HEK293 (cell line): ENCODE measurements at regions not wholly inside any gene's neighbourhood (a gene's known extent, or its start where the extent isn't known, plus 50 kb on each side); places are given as distances from the start of the nearest gene placed in this dataset.
A peak's percentile ranks its signal among the peaks of the same experiment; 100 is the strongest.
"Not testable (repeated sequence)": the region's sequence is repeated elsewhere in the genome, so short reads cannot be mapped to it uniquely, and the experiment has no call there.

ENCODE experiments used
- CTCF ChIA-PET: fragments of 350-600 bp; formaldehyde crosslinking; extraction: SDS; loops from one replicate; lab custom pipeline; 2021; ENCODE audit warnings: antibody characterized with exemption; lab: Yijun Ruan, JAX
- POLR2A ChIA-PET: fragments of 300-600 bp; formaldehyde crosslinking; extraction: SDS; loops from one replicate; lab custom pipeline; 2020; ENCODE audit warnings: antibody characterized with exemption, inconsistent platforms; lab: Yijun Ruan, JAX
- H3K27ac ChIP-seq: fragments of 200-500 bp; sonication (Bioruptor generic); 2 replicates; pipeline ENCODE4 v1.5.1; 2014; ENCODE audit warnings: low read depth, low read length, control low read depth, inconsistent platforms; ENCODE audit errors: extremely low read depth
- H3K36me3 ChIP-seq, 2 experiments: fragments of 200-500 bp in 1 of 2; sonication (Bioruptor generic) in 1 of 2; 1 replicate in 1 of 2; 2 replicates in 1 of 2; pipeline ENCODE4 v1.5.1; 2014 to 2017; ENCODE audit warnings: inconsistent platforms in 2 of 2, low read length in 2 of 2; ENCODE audit not compliant: control insufficient read depth in 2 of 2, insufficient read depth in 1 of 2
- H3K4me1 ChIP-seq: fragments of 200-500 bp; sonication (Bioruptor generic); 2 replicates; pipeline ENCODE4 v1.5.1; 2014; ENCODE audit warnings: mild to moderate bottlenecking, low read length, inconsistent platforms; ENCODE audit not compliant: control insufficient read depth, insufficient read depth
- H3K4me3 ChIP-seq: 2 replicates; pipeline ENCODE4 v1.5.1; 2011; ENCODE audit warnings: low read depth, mild to moderate bottlenecking, control low read depth, low read length, moderate library complexity
- H3K9me3 ChIP-seq: fragments of 200-500 bp; sonication (Bioruptor generic); 2 replicates; pipeline ENCODE4 v1.5.1; 2014; ENCODE audit warnings: low read depth, low read length, inconsistent platforms; ENCODE audit not compliant: control insufficient read depth, insufficient read depth
- BCL11A ChIP-seq: fragments of 450-650 bp; formaldehyde crosslinking; IDR thresholded peaks from 2 replicates; pipeline ENCODE4 v1.5.1; 2016; ENCODE audit warnings: low read depth, missing biosample characterization, missing genetic modification characterization
- KLF16 ChIP-seq: fragments of 450-650 bp; formaldehyde crosslinking; IDR thresholded peaks from 2 replicates; pipeline ENCODE4 v1.5.1; 2017; ENCODE audit warnings: missing biosample characterization, missing genetic modification characterization
- KLF9 ChIP-seq: fragments of 450-650 bp; formaldehyde crosslinking; IDR thresholded peaks from 2 replicates; pipeline ENCODE4 v1.5.1; 2016; ENCODE audit warnings: missing biosample characterization, missing genetic modification characterization, low read depth
- MEIS1 ChIP-seq: sonication (generic); formaldehyde crosslinking; IDR thresholded peaks from 2 replicates; pipeline ENCODE4 v1.8.1; 2022; ENCODE audit warnings: missing genetic modification reagents, mild to moderate bottlenecking, borderline replicate concordance
- SCRT1 ChIP-seq: fragments of 450-650 bp; formaldehyde crosslinking; IDR thresholded peaks from 2 replicates; pipeline ENCODE4 v1.5.1; 2016; ENCODE audit warnings: missing biosample characterization, missing genetic modification characterization, borderline replicate concordance
- SETDB1 ChIP-seq: IDR thresholded peaks from one replicate; pipeline ENCODE4 v1.6.1; 2017; ENCODE audit warnings: mild to moderate bottlenecking, low read length, moderate library complexity, mixed read lengths; ENCODE audit not compliant: insufficient read length
- YY2 ChIP-seq: fragments of 450-650 bp; formaldehyde crosslinking; IDR thresholded peaks from 2 replicates; pipeline ENCODE4 v1.5.1; 2016; ENCODE audit warnings: missing biosample characterization, missing genetic modification characterization
- ZBTB20 ChIP-seq: fragments of 450-650 bp; formaldehyde crosslinking; IDR thresholded peaks from 2 replicates; pipeline ENCODE4 v1.5.1; 2016; ENCODE audit warnings: missing biosample characterization, missing genetic modification characterization
- ZFP41 ChIP-seq: fragments of 450-650 bp; formaldehyde crosslinking; IDR thresholded peaks from 2 replicates; pipeline ENCODE4 v1.5.1; 2016; ENCODE audit warnings: missing biosample characterization, missing genetic modification characterization, borderline replicate concordance
- ZIC2 ChIP-seq: fragments of 450-650 bp; formaldehyde crosslinking; IDR thresholded peaks from 2 replicates; pipeline ENCODE4 v1.5.1; 2016; ENCODE audit warnings: missing biosample characterization, missing genetic modification characterization
- ZNF112 ChIP-seq: fragments of 450-650 bp; formaldehyde crosslinking; IDR thresholded peaks from 2 replicates; pipeline ENCODE4 v1.5.0; 2017; ENCODE audit warnings: missing biosample characterization, missing genetic modification characterization
- ZNF140 ChIP-seq: fragments of 450-650 bp; formaldehyde crosslinking; IDR thresholded peaks from 2 replicates; pipeline ENCODE4 v1.5.1; 2016; ENCODE audit warnings: missing biosample characterization, missing genetic modification characterization
- ZNF184 ChIP-seq: fragments of 450-650 bp; IDR thresholded peaks from 2 replicates; pipeline ENCODE4 v1.5.1; 2018; ENCODE audit warnings: missing biosample characterization, mild to moderate bottlenecking, missing genetic modification characterization
- ZNF19 ChIP-seq: fragments of 450-650 bp; formaldehyde crosslinking; IDR thresholded peaks from 2 replicates; pipeline ENCODE4; 2016; ENCODE audit warnings: missing biosample characterization, missing genetic modification characterization, low read depth
- ZNF37A ChIP-seq: fragments of 450-650 bp; IDR thresholded peaks from 2 replicates; pipeline ENCODE4 v1.5.1; 2018; ENCODE audit warnings: missing biosample characterization, missing genetic modification characterization
- ZNF514 ChIP-seq: fragments of 450-650 bp; formaldehyde crosslinking; IDR thresholded peaks from 2 replicates; pipeline ENCODE4 v1.5.1; 2016; ENCODE audit warnings: missing biosample characterization, missing genetic modification characterization
- ZNF658 ChIP-seq: fragments of 450-650 bp; formaldehyde crosslinking; IDR thresholded peaks from 2 replicates; pipeline ENCODE4; 2016; ENCODE audit warnings: missing biosample characterization, missing genetic modification characterization
- ZNF664 ChIP-seq: fragments of 450-650 bp; formaldehyde crosslinking; IDR thresholded peaks from 2 replicates; pipeline ENCODE4 v1.5.1; 2016; ENCODE audit warnings: missing biosample characterization, missing genetic modification characterization
- ZNF837 ChIP-seq: fragments of 450-650 bp; formaldehyde crosslinking; IDR thresholded peaks from 2 replicates; pipeline ENCODE4 v1.5.1; 2016; ENCODE audit warnings: missing biosample characterization, missing genetic modification characterization
- TF ChIP-seq, protein P1 (sequence below): fragments of 450-650 bp; IDR thresholded peaks from 2 replicates; pipeline ENCODE4 v1.5.1; 2018; ENCODE audit warnings: missing biosample characterization, mild to moderate bottlenecking, missing genetic modification characterization
- TF ChIP-seq, protein P2 (sequence below): fragments of 450-650 bp; formaldehyde crosslinking; IDR thresholded peaks from 2 replicates; pipeline ENCODE4 v1.5.1; 2016; ENCODE audit warnings: missing biosample characterization, missing genetic modification characterization
- TF ChIP-seq, protein P3 (sequence below): IDR thresholded peaks from 2 replicates; pipeline ENCODE4 v1.6.1; 2011; ENCODE audit warnings: mild to moderate bottlenecking, low read depth, low read length, borderline replicate concordance

DNA sequence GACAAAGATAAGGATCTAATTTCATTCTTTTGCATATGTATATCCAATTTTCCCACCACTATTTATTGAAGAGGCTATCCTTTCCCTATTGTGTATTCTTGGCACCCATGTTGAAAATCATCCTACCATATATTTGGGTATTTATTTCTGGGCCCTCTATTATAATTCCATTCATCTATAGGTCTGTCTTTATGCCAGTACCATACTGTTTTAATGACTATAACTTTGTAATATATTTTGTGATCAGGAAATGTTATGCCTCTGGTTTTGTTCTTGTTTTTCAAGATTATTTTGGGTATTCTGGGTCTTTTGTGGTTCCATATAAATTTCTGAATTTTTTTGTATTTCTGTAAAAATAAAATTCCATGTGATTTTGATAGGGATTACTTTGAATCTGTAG lies 347.6 kb upstream of the SULF2 start:
- H3K9me3 ChIP-seq, result no peaks in the 10 kb centered on the region
- H3K4me3 ChIP-seq, result no peak overlapping the region
- H3K27ac ChIP-seq, result no peak overlapping the region
- ChIA-PET POLR2A (no interaction called here), CTCF (interaction anchor here (0.6 to 2.3 kb wide), 3 partner anchors 9 to 488 kb away, joined by 3 to 12 read pairs (median 3); no protein-coding TSS in a partner anchor)
- TF ChIP-seq KLF16 (no peak), SETDB1 (peak; percentile 57)
- H3K36me3 ChIP-seq, result no peaks in the 10 kb centered on the region
- no peaks in the 10 kb centered on the region for H3K4me1 ChIP-seq

DNA sequence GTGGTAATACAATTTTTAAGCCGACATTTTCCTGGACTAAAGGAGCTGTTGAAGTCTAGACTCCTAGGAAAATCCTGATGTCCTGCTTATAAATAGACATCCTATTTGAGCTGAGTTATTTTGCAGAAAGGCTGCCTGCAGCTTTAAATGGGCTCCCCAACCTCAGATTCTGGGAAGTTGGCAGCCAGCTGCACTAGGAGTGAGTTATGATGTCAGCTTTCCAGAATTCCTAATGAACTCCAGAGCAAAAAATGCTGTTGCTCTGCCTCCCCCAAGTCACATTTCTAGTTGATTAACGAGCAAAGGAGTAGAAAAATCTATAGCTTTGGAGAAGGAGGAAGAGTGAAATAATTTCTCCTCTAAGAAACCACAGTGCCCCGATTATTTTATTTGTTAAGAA lies 346.3 kb upstream of the SULF2 start:
- no peaks in the 10 kb centered on the region for H3K36me3 ChIP-seq
- TF ChIP-seq ZNF658 (no peak), ZNF37A (tag by site-specific recombination) (no peak), ZNF664 (tag by site-specific recombination) (no peak), ZNF837 (tag by site-specific recombination) (no peak), ZNF19 (no peak), KLF9 (tag by site-specific recombination) (no peak), ZFP41 (no peak), SCRT1 (tag by site-specific recombination) (no peak)
- TF ChIP-seq, protein P1, sequence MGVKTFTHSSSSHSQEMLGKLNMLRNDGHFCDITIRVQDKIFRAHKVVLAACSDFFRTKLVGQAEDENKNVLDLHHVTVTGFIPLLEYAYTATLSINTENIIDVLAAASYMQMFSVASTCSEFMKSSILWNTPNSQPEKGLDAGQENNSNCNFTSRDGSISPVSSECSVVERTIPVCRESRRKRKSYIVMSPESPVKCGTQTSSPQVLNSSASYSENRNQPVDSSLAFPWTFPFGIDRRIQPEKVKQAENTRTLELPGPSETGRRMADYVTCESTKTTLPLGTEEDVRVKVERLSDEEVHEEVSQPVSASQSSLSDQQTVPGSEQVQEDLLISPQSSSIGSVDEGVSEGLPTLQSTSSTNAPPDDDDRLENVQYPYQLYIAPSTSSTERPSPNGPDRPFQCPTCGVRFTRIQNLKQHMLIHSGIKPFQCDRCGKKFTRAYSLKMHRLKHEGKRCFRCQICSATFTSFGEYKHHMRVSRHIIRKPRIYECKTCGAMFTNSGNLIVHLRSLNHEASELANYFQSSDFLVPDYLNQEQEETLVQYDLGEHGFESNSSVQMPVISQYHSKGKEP (tag by site-specific recombination), result no peak
- no peak overlapping the region for H3K27ac ChIP-seq
- POLR2A ChIA-PET, result no interaction called here
- H3K4me1 ChIP-seq, result no peaks in the 10 kb centered on the region
- no peaks in the 10 kb centered on the region for H3K9me3 ChIP-seq
- H3K4me3 ChIP-seq, result no peak overlapping the region
- CTCF ChIA-PET, result interaction anchor here (0.6 to 2.3 kb wide), 2 partner anchors 207 to 489 kb away, joined by 3 to 12 read pairs; no protein-coding TSS in a partner anchor

DNA sequence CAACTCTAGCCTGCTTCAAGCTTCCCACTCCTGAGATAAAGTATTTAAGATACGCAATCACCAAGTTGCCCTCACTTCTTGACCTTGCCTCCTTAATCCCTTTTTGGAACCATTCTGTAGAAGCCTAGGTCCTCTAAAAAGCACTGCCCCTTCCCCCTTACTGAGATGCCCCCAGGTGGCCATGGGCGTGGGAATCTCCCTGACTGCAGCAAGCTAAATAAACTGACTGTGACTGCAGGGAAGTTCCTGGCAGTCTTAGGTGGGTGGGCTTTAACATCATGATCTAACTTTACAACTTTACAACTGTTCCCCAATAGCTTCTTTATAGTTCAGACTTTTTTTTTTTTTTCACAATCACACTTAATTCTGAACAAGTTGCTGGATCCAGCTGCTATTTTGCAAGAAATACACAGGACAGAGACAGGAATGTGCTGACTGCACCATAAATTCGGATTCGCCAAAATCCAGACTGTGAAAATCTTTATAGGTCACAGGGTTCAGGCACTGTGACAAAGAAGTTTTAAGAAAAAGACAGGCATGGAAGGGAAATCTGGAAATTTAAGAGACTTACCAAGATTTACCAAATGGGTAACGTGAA lies 344.2 kb upstream of the SULF2 start:
- H3K4me1 ChIP-seq, result no peaks in the 10 kb centered on the region
- H3K36me3 ChIP-seq, result no peaks in the 10 kb centered on the region
- H3K27ac ChIP-seq, result no peak overlapping the region
- no peak for TF ChIP-seq ZNF112
- peak; percentile 65 for TF ChIP-seq ZIC2 (tag by site-specific recombination)
- no peak overlapping the region for H3K4me3 ChIP-seq
- ChIA-PET CTCF (interaction anchor here (0.6 to 1.2 kb wide), 3 partner anchors 165 to 837 kb away, joined by 4 read pairs; no protein-coding TSS in a partner anchor), POLR2A (no interaction called here)
- no peaks in the 10 kb centered on the region for H3K9me3 ChIP-seq

DNA sequence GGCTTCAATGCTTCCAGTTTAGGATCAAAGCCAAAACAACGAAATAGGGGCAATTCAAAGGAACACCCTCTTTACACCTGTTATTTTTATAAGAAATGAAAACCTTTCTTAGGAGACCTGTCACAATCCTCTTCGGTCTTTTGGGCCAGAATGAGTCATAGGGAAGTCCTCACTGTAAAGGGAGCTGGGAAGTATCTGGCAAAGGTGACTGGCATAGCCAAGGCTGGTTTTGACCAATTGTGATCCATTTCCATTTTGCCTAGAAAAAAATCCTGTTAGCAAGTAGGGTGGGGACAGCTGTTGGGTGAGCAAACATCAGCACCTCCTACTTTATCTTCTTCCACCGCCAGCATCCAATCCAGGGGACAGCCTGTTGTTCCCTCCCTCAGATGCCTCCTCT lies 343.2 kb upstream of the SULF2 start:
- Histone ChIP-seq H3K36me3 (no peaks in the 10 kb centered on the region), H3K4me3 (no peak overlapping the region), H3K9me3 (no peaks in the 10 kb centered on the region), H3K4me1 (no peaks in the 10 kb centered on the region), H3K27ac (no peak overlapping the region)
- TF ChIP-seq BCL11A (tag by site-specific recombination) (no peak), ZNF514 (tag by site-specific recombination) (no peak), YY2 (tag by site-specific recombination) (no peak), ZNF140 (tag by site-specific recombination) (no peak), MEIS1 (CRISPR knock-in tag) (no peak), ZBTB20 (tag by site-specific recombination) (no peak), ZNF184 (tag by site-specific recombination) (no peak)
- TF ChIP-seq, protein P2, sequence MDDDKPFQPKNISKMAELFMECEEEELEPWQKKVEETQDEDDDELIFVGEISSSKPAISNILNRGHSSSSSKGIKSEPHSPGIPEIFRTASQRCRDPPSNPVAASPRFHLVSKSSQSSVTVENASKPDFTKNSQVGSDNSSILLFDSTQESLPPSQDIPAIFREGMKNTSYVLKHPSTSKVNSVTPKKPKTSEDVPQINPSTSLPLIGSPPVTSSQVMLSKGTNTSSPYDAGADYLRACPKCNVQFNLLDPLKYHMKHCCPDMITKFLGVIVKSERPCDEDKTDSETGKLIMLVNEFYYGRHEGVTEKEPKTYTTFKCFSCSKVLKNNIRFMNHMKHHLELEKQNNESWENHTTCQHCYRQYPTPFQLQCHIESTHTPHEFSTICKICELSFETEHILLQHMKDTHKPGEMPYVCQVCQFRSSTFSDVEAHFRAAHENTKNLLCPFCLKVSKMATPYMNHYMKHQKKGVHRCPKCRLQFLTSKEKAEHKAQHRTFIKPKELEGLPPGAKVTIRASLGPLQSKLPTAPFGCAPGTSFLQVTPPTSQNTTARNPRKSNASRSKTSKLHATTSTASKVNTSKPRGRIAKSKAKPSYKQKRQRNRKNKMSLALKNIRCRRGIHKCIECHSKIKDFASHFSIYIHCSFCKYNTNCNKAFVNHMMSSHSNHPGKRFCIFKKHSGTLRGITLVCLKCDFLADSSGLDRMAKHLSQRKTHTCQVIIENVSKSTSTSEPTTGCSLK (tag by site-specific recombination), result no peak
- TF ChIP-seq, protein P3, sequence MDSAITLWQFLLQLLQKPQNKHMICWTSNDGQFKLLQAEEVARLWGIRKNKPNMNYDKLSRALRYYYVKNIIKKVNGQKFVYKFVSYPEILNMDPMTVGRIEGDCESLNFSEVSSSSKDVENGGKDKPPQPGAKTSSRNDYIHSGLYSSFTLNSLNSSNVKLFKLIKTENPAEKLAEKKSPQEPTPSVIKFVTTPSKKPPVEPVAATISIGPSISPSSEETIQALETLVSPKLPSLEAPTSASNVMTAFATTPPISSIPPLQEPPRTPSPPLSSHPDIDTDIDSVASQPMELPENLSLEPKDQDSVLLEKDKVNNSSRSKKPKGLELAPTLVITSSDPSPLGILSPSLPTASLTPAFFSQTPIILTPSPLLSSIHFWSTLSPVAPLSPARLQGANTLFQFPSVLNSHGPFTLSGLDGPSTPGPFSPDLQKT, result no peak
- ChIA-PET CTCF (no interaction called here), POLR2A (no interaction called here)

DNA sequence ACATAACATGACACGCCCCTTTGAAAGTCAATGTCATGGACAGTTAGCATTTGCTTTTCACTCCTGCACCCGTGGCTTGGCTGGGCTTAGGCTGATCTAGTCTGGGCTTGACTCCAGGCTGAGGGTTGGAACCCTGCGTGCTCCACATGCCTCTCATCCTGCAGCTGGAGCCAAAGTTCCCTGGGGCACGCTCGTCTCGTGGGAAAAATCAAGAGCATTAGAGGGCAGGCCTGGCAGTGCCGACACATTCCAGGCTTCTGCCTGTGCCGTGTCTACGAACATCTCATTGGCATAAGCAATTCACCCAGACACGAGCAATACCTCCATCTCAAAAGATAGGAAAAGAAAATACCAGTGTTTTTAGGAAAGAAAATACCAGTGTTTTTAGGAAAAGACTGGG lies 342.7 kb upstream of the SULF2 start:
- H3K4me3 ChIP-seq, H3K27ac ChIP-seq, CTCF ChIA-PET, POLR2A ChIA-PET, H3K9me3 ChIP-seq, H3K4me1 ChIP-seq, H3K36me3 ChIP-seq: not testable (repeated sequence)
